Right atrium auricular region (tissue), 2 donors: ENCODE measurements at regions not wholly inside any gene's neighbourhood (a gene's known extent, or its start where the extent isn't known, plus 50 kb on each side); places are given as distances from the start of the nearest gene placed in this dataset.
"Not testable (repeated sequence)": the region's sequence is repeated elsewhere in the genome, so short reads cannot be mapped to it uniquely, and the experiment has no call there.

Experiments
- DNase-seq: peaks from one replicate; pipeline ENCODE4 v3.0.0-alpha.2; 2019; ENCODE audit warnings: low spot score
- H3K27ac ChIP-seq, 2 donors: fragments of 200-600 bp; sonication (generic); 1 replicate in 1 of 2; 2 replicates in 1 of 2; pipeline ENCODE4 v1.5.1; 2016 to 2019
- H3K27me3 ChIP-seq, 2 donors: fragments of 200-600 bp; sonication (generic); one replicate each; pipeline versions ENCODE4 v1.5.1 to v1.6.0; 2017 to 2019
- H3K36me3 ChIP-seq: fragments of 200-600 bp; sonication (generic); one replicate; pipeline ENCODE4 v1.5.1; 2016
- H3K4me1 ChIP-seq, 2 donors: fragments of 200-600 bp; sonication (generic); one replicate each; pipeline versions ENCODE4 v1.5.1 to v1.6.0; 2017 to 2019
- H3K4me3 ChIP-seq, 2 donors: fragments of 200-600 bp; sonication (generic); 1 replicate in 1 of 2; 2 replicates in 1 of 2; pipeline ENCODE4 v1.5.1; 2017 to 2019; ENCODE audit warnings: mild to moderate bottlenecking in 1 of 2, moderate library complexity in 1 of 2
- H3K9me3 ChIP-seq, 2 donors: fragments of 200-600 bp; sonication (generic); one replicate each; pipeline ENCODE4 v1.5.1; 2019
- TF ChIP-seq, protein P1 (sequence below), 2 donors: fragments of 200-600 bp; sonication (generic); IDR thresholded peaks; one replicate each; pipeline ENCODE4 v1.5.1; 2019; ENCODE audit warnings: antibody characterized with exemption in 2 of 2

DNA sequence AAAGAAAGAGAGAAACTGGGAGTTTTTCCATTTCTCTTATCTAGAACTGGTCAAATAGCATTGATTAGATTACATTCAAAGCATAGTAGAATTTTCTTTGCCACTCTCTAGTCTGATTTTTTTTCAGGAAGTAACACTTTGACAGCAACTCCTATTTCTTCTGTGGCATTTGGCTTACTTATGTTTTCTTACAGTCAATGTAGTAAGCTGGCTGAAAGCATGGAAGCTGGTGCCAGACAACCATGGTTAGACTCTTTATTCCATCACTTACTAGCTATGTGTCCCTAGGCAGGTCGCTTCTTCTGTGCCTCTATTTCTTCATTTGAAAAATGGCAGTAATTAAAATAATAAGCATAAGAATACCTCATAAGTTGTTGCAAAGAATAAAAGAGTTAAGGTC lies 54.2 kb upstream of the OPRM1 start:
- H3K9me3 ChIP-seq, result no peaks in the 10 kb centered on the region
- H3K27me3 ChIP-seq, result no peaks in the 10 kb centered on the region
- DNase-seq, result no peak
- no peaks in the 10 kb centered on the region for H3K36me3 ChIP-seq
- H3K27ac ChIP-seq, result no peak overlapping the region
- TF ChIP-seq, protein P1, sequence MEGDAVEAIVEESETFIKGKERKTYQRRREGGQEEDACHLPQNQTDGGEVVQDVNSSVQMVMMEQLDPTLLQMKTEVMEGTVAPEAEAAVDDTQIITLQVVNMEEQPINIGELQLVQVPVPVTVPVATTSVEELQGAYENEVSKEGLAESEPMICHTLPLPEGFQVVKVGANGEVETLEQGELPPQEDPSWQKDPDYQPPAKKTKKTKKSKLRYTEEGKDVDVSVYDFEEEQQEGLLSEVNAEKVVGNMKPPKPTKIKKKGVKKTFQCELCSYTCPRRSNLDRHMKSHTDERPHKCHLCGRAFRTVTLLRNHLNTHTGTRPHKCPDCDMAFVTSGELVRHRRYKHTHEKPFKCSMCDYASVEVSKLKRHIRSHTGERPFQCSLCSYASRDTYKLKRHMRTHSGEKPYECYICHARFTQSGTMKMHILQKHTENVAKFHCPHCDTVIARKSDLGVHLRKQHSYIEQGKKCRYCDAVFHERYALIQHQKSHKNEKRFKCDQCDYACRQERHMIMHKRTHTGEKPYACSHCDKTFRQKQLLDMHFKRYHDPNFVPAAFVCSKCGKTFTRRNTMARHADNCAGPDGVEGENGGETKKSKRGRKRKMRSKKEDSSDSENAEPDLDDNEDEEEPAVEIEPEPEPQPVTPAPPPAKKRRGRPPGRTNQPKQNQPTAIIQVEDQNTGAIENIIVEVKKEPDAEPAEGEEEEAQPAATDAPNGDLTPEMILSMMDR (IDR thresholded peaks at IDR 0.05), result no peak
- no peak overlapping the region for H3K4me3 ChIP-seq
- no peaks in the 10 kb centered on the region for H3K4me1 ChIP-seq

DNA sequence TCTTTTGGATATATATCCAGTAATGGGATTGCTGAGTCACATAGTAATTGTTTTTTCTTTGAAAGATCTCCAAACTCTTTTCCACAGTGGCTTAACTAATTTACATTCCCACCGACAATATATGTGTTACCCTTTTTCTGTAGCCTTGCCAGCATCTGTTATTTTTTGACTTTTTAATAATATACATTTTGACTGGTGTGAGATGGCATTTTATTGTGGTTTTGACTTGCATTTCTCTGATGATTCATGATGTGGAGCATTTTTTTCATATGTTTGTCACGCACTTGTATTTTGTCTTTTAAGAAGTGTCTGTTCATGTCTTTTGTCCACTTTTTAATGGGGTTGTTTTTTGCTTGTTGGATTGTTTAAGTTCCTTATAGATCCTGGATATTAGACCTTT lies 58.9 kb upstream of the OPRM1 start:
- Histone ChIP-seq H3K36me3 (no peaks in the 10 kb centered on the region), H3K9me3 (no peaks in the 10 kb centered on the region), H3K4me3 (no peak overlapping the region), H3K4me1 (no peaks in the 10 kb centered on the region), H3K27me3 (no peaks in the 10 kb centered on the region), H3K27ac (no peak overlapping the region)
- TF ChIP-seq, protein P1 (IDR thresholded peaks at IDR 0.05), result no peak
- DNase-seq, result no peak

DNA sequence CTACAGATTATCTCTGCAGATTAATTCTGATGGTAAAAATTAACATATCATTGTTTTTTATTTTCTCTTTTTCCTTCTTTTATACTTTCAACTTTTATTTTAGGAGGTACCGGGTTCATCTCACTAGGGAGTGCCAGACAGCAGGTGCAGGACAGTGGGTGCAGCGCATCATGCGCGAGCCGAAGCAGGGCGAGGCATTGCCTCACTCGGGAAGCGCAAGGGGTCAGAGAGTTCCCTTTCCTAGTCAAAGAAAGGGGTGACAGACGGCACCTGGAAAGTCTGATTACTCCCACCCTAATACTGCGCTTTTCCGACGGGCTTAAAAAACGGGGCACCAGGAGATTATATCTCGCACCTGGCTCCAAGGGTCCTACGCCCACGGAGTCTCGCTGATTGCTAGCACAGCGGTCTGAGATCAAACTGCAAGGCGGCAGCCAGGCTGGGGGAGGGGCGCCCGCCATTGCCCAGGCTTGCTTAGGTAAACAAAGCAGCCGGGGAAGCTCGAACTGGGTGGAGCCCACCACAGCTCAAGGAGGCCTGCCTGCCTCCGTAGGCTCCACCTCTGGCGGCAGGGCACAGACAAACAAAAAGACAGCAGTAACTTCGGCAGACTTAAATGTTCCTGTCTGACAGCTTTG lies 60.0 kb upstream of the OPRM1 start:
- not testable (repeated sequence) for H3K27ac ChIP-seq, H3K4me3 ChIP-seq, H3K27me3 ChIP-seq, DNase-seq, H3K4me1 ChIP-seq, H3K36me3 ChIP-seq, H3K9me3 ChIP-seq

DNA sequence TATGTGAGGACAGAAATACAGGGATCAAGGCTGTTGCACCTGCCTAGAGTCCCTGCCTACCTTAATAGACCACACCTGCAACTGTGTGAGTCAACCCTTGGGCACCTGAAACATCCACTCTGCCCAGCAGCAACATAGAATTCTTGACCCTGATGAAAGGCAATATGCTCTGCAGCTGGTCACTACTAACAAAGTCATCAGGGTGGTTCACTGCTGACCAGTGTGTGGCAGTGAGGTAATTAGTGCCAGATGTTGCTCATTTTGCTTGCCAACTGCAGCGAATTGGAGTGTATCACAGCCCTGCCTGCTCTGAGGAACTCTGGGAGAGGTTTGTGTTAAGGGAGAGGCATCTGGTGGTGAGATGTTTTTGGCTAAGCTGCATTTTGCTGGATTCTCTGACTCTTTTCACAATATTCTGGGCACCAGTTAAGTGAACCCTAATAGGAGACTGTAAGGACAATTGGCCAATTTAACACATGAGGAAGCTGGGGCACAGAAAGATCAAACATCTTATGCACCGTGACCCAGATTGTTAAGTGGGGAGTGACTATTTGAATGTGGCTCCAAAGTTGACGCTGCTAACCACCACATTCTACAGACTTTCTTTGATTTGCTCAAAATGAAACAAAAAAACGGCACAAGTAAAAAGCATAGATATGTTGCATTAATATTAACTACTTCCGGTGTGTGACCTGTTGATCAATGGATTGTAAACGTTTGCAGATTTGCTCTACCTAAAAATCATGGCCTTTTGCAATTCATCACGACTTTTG lies 61.9 kb upstream of the OPRM1 start:
- TF ChIP-seq, protein P1 (IDR thresholded peaks at IDR 0.05), result no peak
- DNase-seq, result no peak
- Histone ChIP-seq H3K4me1 (no peaks in the 10 kb centered on the region), H3K4me3 (no peak overlapping the region), H3K9me3 (no peaks in the 10 kb centered on the region), H3K36me3 (no peaks in the 10 kb centered on the region), H3K27ac (no peak overlapping the region), H3K27me3 (no peaks in the 10 kb centered on the region)

DNA sequence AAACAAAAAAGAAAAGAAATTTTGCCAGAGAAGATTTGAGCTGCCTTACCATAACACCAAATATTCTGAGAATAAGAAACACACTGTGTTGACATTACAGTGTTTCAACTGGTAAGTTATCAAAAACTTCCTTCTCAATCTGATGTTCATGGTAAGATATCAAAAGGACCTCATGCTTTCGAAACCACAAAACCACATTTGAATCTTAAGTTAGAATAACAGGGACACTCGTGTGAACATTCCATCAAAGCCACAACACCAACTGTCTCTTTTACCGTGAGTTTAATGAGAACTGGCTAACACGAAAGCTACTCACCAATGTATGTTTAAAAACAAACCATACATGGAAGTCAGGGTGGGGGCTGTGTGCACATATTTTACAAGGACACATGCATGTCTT lies 73.0 kb upstream of the OPRM1 start:
- no peak overlapping the region for H3K4me3 ChIP-seq
- H3K36me3 ChIP-seq, result no peaks in the 10 kb centered on the region
- no peak for DNase-seq
- H3K27ac ChIP-seq, result no peak overlapping the region
- H3K27me3 ChIP-seq, result no peaks in the 10 kb centered on the region
- no peaks in the 10 kb centered on the region for H3K4me1 ChIP-seq
- TF ChIP-seq, protein P1 (IDR thresholded peaks at IDR 0.05), result no peak
- no peaks in the 10 kb centered on the region for H3K9me3 ChIP-seq

DNA sequence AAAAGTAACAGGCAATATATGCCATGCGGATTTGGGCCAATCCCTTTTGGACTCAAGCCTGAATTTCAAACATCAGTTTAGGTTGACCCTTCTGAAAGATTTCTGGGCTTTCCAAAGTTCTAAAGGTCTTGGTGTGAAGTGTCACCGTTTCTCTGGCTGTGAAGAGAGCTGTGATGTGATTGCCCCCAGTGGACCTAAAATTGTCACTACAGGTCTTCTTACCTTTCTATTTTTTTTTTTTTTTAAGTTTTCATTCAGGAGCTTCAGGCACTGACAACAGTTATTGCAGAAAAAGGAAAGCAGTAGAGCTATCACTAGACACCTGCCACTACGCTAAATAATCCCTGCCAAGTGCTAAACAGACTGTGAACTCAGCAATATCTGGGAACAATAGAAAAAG lies 75.7 kb upstream of the OPRM1 start:
- H3K27ac ChIP-seq, result no peak overlapping the region
- TF ChIP-seq, protein P1 (IDR thresholded peaks at IDR 0.05), result no peak
- no peaks in the 10 kb centered on the region for H3K27me3 ChIP-seq
- H3K4me1 ChIP-seq, result no peaks in the 10 kb centered on the region
- no peaks in the 10 kb centered on the region for H3K9me3 ChIP-seq
- H3K36me3 ChIP-seq, result no peaks in the 10 kb centered on the region
- no peak for DNase-seq
- no peak overlapping the region for H3K4me3 ChIP-seq
